GM12878 (cell line): ENCODE measurements at regions not wholly inside any gene's neighbourhood (a gene's known extent, or its start where the extent isn't known, plus 50 kb on each side); places are given as distances from the start of the nearest gene placed in this dataset.

Experiments
- ATAC-seq: fragments of 200-7000 bp; cut with Tn5 transposase; 3 replicates; pipeline ENCODE4 v1.9.1; 2020; ENCODE audit warnings: mild to moderate bottlenecking, moderate library complexity
- BruUV-seq: library from RNA; stranded (reverse); fragments of 400-500 nt; replicated peaks from 2 replicates; lab custom pipeline; 2021; lab: Mats Ljungman, UMichigan
- CTCF ChIA-PET: fragments of 300-600 bp; sonication (Branson Sonifier 250); formaldehyde crosslinking; extraction: SDS; loops from one replicate; lab custom pipeline; 2021; ENCODE audit warnings: inconsistent platforms; lab: Yijun Ruan, JAX
- POLR2A ChIA-PET: fragments of 350-600 bp; formaldehyde crosslinking; extraction: SDS; loops from one replicate; lab custom pipeline; 2021; ENCODE audit warnings: inconsistent platforms; lab: Charles Lee
- RAD21 ChIA-PET: fragments of 300-600 bp; sonication (Branson Sonifier 250); formaldehyde crosslinking; loops from one replicate; lab custom pipeline; 2023; ENCODE audit warnings: antibody characterized with exemption; ENCODE audit not compliant: unreplicated experiment; lab: Charles Lee
- SMC1A ChIA-PET: fragments of 300-600 bp; sonication (Branson Sonifier 250); formaldehyde crosslinking; loops from one replicate; lab custom pipeline; 2023; ENCODE audit not compliant: unreplicated experiment, uncharacterized antibody; lab: Charles Lee
- DNase-seq: peaks from one replicate; pipeline ENCODE4 v3.0.0-alpha.2; 2011; ENCODE audit warnings: low read depth, low spot score
- FAIRE-seq: peaks from 3 replicates; lab custom pipeline; 2011; peaks lifted over from hg19 to GRCh38; lab: Jason Lieb, UNC
- H2AFZ ChIP-seq: 2 replicates; pipeline ENCODE4 v1.6.0; 2011; ENCODE audit warnings: low read depth, low read length, control low read depth; ENCODE audit not compliant: control insufficient read depth
- H3K27ac ChIP-seq: 2 replicates; pipeline ENCODE4 v1.5.1; 2011; ENCODE audit warnings: control low read depth; ENCODE audit not compliant: control insufficient read depth, insufficient read depth
- H3K27me3 ChIP-seq, 2 experiments: replicated peaks in 1 of 2; 2 replicates each; pipeline versions ENCODE4 v1.6.0 to v1.6.1; 2011; ENCODE audit warnings: low read length in 1 of 2; ENCODE audit not compliant: control insufficient read depth in 2 of 2, insufficient read depth in 2 of 2
- H3K36me3 ChIP-seq, 2 experiments: 2 replicates each; pipeline ENCODE4 v1.5.1; 2011; ENCODE audit warnings: low read length in 1 of 2; ENCODE audit not compliant: control insufficient read depth in 2 of 2, insufficient read depth in 2 of 2
- H3K4me1 ChIP-seq: 2 replicates; pipeline ENCODE4 v1.6.1; 2011; ENCODE audit warnings: mild to moderate bottlenecking, low read length, moderate library complexity, mixed read lengths; ENCODE audit not compliant: control insufficient read depth, insufficient read depth
- H3K4me2 ChIP-seq: 2 replicates; pipeline ENCODE4 v1.6.0; 2011; ENCODE audit warnings: control low read depth; ENCODE audit not compliant: control insufficient read depth, insufficient read depth
- H3K4me3 ChIP-seq: fragments of 200-600 bp; sonication (generic); 2 replicates; pipeline ENCODE4 v1.5.1; 2016
- H3K79me2 ChIP-seq: 2 replicates; pipeline ENCODE4 v1.6.0; 2011; ENCODE audit warnings: low read length; ENCODE audit not compliant: control insufficient read depth, insufficient read depth
- H3K9ac ChIP-seq: 2 replicates; pipeline ENCODE4 v1.8.0; 2011; ENCODE audit warnings: low read length, control low read depth, mixed read lengths; ENCODE audit not compliant: control insufficient read depth, insufficient read depth
- H3K9me3 ChIP-seq: replicated peaks from 3 replicates; pipeline ENCODE4 v1.5.1; 2011; ENCODE audit warnings: mild to moderate bottlenecking, low read length; ENCODE audit not compliant: control insufficient read depth, insufficient read depth
- H4K20me1 ChIP-seq: 2 replicates; pipeline ENCODE4 v1.6.0; 2011; ENCODE audit not compliant: control insufficient read depth, insufficient read depth
- CBX5 ChIP-seq: sonication (generic); IDR thresholded peaks from 2 replicates; pipeline ENCODE4 v1.6.1; 2016; ENCODE audit warnings: low read depth, moderate library complexity, mild to moderate bottlenecking, inconsistent platforms
- CEBPB ChIP-seq, 2 experiments: fragments of 150-350 bp in 1 of 2; IDR thresholded peaks; 2 replicates each; pipeline ENCODE4 v1.6.1; 2012 to 2014; ENCODE audit warnings: low read depth in 2 of 2, low read length in 2 of 2, borderline replicate concordance in 1 of 2, inconsistent platforms in 1 of 2
- CTCF ChIP-seq, 3 experiments: IDR thresholded peaks in 2 of 3; conservative IDR thresholded peaks in 1 of 3; 2 replicates each; pipeline ENCODE4 v1.5.1; 2011; ENCODE audit warnings: low read depth in 3 of 3, low read length in 3 of 3, mild to moderate bottlenecking in 3 of 3, control low read depth in 2 of 3, moderate library complexity in 2 of 3, inconsistent platforms in 1 of 3, mixed read lengths in 1 of 3; ENCODE audit not compliant: control insufficient read depth in 2 of 3, insufficient read depth in 1 of 3; ENCODE audit errors: extremely low read depth in 1 of 3
- EED ChIP-seq: sonication (generic); IDR thresholded peaks from 2 replicates; pipeline ENCODE4 v1.6.1; 2016; ENCODE audit warnings: antibody characterized with exemption, low read depth
- ESRRA ChIP-seq: IDR thresholded peaks from 2 replicates; pipeline ENCODE4 v1.6.1; 2012; ENCODE audit warnings: mild to moderate bottlenecking, low read length, improper control_type of control experiment
- JUND ChIP-seq: IDR thresholded peaks from 2 replicates; pipeline ENCODE4 v1.6.1; 2012; ENCODE audit warnings: low read depth, mild to moderate bottlenecking, low read length, improper control_type of control experiment, moderate library complexity
- KAT2A ChIP-seq: conservative IDR thresholded peaks from 2 replicates; pipeline ENCODE4 v1.6.1; 2011; ENCODE audit warnings: low read depth, low read length; ENCODE audit not compliant: control insufficient read depth
- NR2C1 ChIP-seq: fragments of 450-650 bp; IDR thresholded peaks from 2 replicates; pipeline ENCODE4 v1.6.1; 2017; ENCODE audit warnings: antibody characterized with exemption, mild to moderate bottlenecking, moderate library complexity
- PRDM15 ChIP-seq: fragments of 450-650 bp; formaldehyde crosslinking; IDR thresholded peaks from 2 replicates; pipeline ENCODE4 v1.4.0; 2020; ENCODE audit warnings: mild to moderate bottlenecking, moderate library complexity
- RCOR1 ChIP-seq: conservative IDR thresholded peaks from 2 replicates; pipeline ENCODE4 v1.6.1; 2012; ENCODE audit warnings: low read depth, low read length, improper control_type of control experiment
- TAF1 ChIP-seq: IDR thresholded peaks from 2 replicates; pipeline ENCODE4 v1.6.1; 2011; ENCODE audit warnings: mild to moderate bottlenecking, low read depth, low read length, borderline replicate concordance
- USF1 ChIP-seq: IDR thresholded peaks from 2 replicates; pipeline ENCODE4 v1.6.1; 2011; ENCODE audit warnings: borderline replicate concordance, low read depth, mild to moderate bottlenecking, moderate library complexity, mixed read lengths, low read length; ENCODE audit not compliant: insufficient read depth; ENCODE audit errors: extremely low read length
- ZBTB40 ChIP-seq: fragments of 450-650 bp; IDR thresholded peaks from 2 replicates; pipeline ENCODE4 v1.6.1; 2016; ENCODE audit warnings: mild to moderate bottlenecking, moderate library complexity, borderline replicate concordance
- WGBS: methylation state at CpG from one replicate; pipeline ENCODE4 v1.1.6; 2016; ENCODE audit warnings: low lambda C conversion rate; ENCODE audit not compliant: insufficient replicate concordance, insufficient coverage; ENCODE audit errors: missing lambda C conversion rate; 5-methylcytosine and 5-hydroxymethylcytosine counted together
- in situ Hi-C: fragments of 300-500 bp; cut with MboI; formaldehyde crosslinking; loops from 9 replicates; pipeline ENCODE4 v1.14.3; 2018; ENCODE audit warnings: mixed read lengths
- intact Hi-C: fragments of 100-400 bp; cut with micrococcal nuclease; formaldehyde crosslinking; loops from one replicate; pipeline ENCODE4 v1.14.2; 2022; ENCODE audit not compliant: unreplicated experiment

- H2AFZ ChIP-seq: no peak overlapping the region
- TF ChIP-seq EED (no peak), CEBPB (IDR thresholded peaks at IDR 0.05; ENCODE audit: borderline replicate concordance in 1 of 2, low read depth in 2 of 2, low read length in 2 of 2) (no peak), ESRRA (no peak), NR2C1 (no peak), ZBTB40 (no peak), RCOR1 (no peak), CBX5 (no peak), USF1 (no peak), JUND (no peak), PRDM15 (CRISPR knock-in tag) (no peak), TAF1 (no peak), KAT2A (no peak), CTCF (IDR thresholded peaks at IDR 0.05 in 2 of 3, conservative IDR thresholded peaks at IDR 0.05 in 1 of 3; ENCODE audit: control insufficient read depth in 2 of 3, extremely low read depth in 1 of 3, insufficient read depth in 1 of 3, low read depth in 3 of 3, low read length in 3 of 3) (no peak)
- TF ChIP-seq, all 136 proteins: peak for 0
- intact Hi-C loops (no loop called here), in situ Hi-C loops (no loop called here)
- H3K9ac ChIP-seq: no peak overlapping the region
- H3K9me3 ChIP-seq: no peaks in the 10 kb centered on the region
- CTCF ChIA-PET: no interaction called here
- POLR2A ChIA-PET: no interaction called here
- no peaks in the 10 kb centered on the region for H3K36me3 ChIP-seq
- H3K4me2 ChIP-seq: no peak overlapping the region
- no peak overlapping the region for H3K27ac ChIP-seq
- SMC1A ChIA-PET: interaction anchor here (0.7 kb wide), 1 partner anchor 10 kb away, joined by 3 read pairs; no protein-coding TSS in a partner anchor
- RAD21 ChIA-PET: no interaction called here
- WGBS: 29% methylated on average over 2 of the region's 2 CpGs
- no TSS peak for BruUV-seq
- no peak overlapping the region for H3K4me3 ChIP-seq
- DNase-seq: no peak
- H3K27me3 ChIP-seq: no peaks in the 10 kb centered on the region
- H3K79me2 ChIP-seq: no peaks in the 10 kb centered on the region
- no peak for ATAC-seq
- H3K4me1 ChIP-seq: peaks cover 10% of the 10 kb centered on the region
- no peaks in the 10 kb centered on the region for H4K20me1 ChIP-seq
- FAIRE-seq: no peak
Observed at GRCh38 chr2:142582317-142582716, 295.1 kb upstream of the KYNU start.
